Left cardiac atrium (tissue), 4 donors: ENCODE measurements at regions not wholly inside any gene's neighbourhood (a gene's known extent, or its start where the extent isn't known, plus 50 kb on each side); places are given as distances from the start of the nearest gene placed in this dataset.

ENCODE experiments used
- ATAC-seq, 2 donors: fragments of 200-7000 bp; cut with Tn5 transposase; one replicate each; pipeline ENCODE4 v1.9.1; 2020; ENCODE audit warnings: mild to moderate bottlenecking in 2 of 2, moderate library complexity in 2 of 2
- DNase-seq: peaks from one replicate; pipeline ENCODE4 v3.0.0-alpha.2; 2020
- intact Hi-C, 2 donors: fragments of 100-400 bp; cut with DNase I; formaldehyde crosslinking; loops; one replicate each; pipeline versions ENCODE4 v1.14.1 to v1.15.1; 2022 to 2023
- donor health status: DM: no; HTN: yes; CAD: no.
- donor health status: DM: no; HTN: yes; CAD: no; lungs with severe emphysema.
- donor health status: DM: yes; HTN: yes; CAD: no.
- donor health status: Dilated cardiomyopathy.

- DNase-seq (no peak), ATAC-seq (no peak)
- intact Hi-C loops: no loop called here
Measured at GRCh38 chr5:97851036-97851435, 668.0 kb upstream of the RIOK2 start.

- intact Hi-C loops: no loop called here
- ATAC-seq (peak; percentile 93 to 96), DNase-seq (peak; percentile 30)
Measured at GRCh38 chr5:97854871-97855762, 672.1 kb upstream of the RIOK2 start.

- intact Hi-C loops: no loop called here
- ATAC-seq: no peak
Measured at GRCh38 chr5:97874491-97874890, 691.4 kb upstream of the RIOK2 start.

GRCh38 chr5:97876272-97876671 lies 693.2 kb upstream of the RIOK2 start:
- DNase-seq (no peak), ATAC-seq (no peak)
- intact Hi-C loops: no loop called here

More at GRCh38 chr5:97874491-97874890, 691.4 kb upstream of the RIOK2 start:
- no peak for DNase-seq

- DNase-seq (no peak), ATAC-seq (peak in 1 of 2 donors; percentile 61)
- intact Hi-C loops: no loop called here
Measured at GRCh38 chr5:97877588-97877987, 694.5 kb upstream of the RIOK2 start.

- ATAC-seq: no peak
- intact Hi-C loops: no loop called here
- DNase-seq: no peak
Measured at GRCh38 chr5:97888439-97888838, 705.4 kb upstream of the RIOK2 start.

GRCh38 chr5:97891971-97892370 lies 708.9 kb upstream of the RIOK2 start:
- DNase-seq: no peak
- intact Hi-C loops: no loop called here
- no peak for ATAC-seq

- no peak for ATAC-seq
- DNase-seq: no peak
- intact Hi-C loops: no loop called here
Measured at GRCh38 chr5:97903742-97904141, 720.7 kb upstream of the RIOK2 start.

GRCh38 chr5:97906135-97906534 lies 723.1 kb upstream of the RIOK2 start:
- DNase-seq (no peak), ATAC-seq (no peak)
- intact Hi-C loops: no loop called here

- intact Hi-C loops: no loop called here
- DNase-seq (no peak), ATAC-seq (no peak)
Measured at GRCh38 chr5:97907646-97908400, 724.8 kb upstream of the RIOK2 start.

GRCh38 chr5:97909541-97909940 lies 726.5 kb upstream of the RIOK2 start:
- DNase-seq (no peak), ATAC-seq (no peak)
- intact Hi-C loops: no loop called here

GRCh38 chr5:97914483-97914882 lies 731.4 kb upstream of the RIOK2 start:
- intact Hi-C loops: no loop called here
- DNase-seq: no peak
- ATAC-seq: no peak

GRCh38 chr5:97915106-97915505 lies 732.1 kb upstream of the RIOK2 start:
- ATAC-seq (no peak), DNase-seq (no peak)
- intact Hi-C loops: no loop called here

- ATAC-seq: no peak
- intact Hi-C loops: no loop called here
- no peak for DNase-seq
Measured at GRCh38 chr5:97918057-97918456, 735.0 kb upstream of the RIOK2 start.

- intact Hi-C loops: no loop called here
- DNase-seq: no peak
- ATAC-seq: peak in 1 of 2 donors; percentile 23
Measured at GRCh38 chr5:97918620-97919019, 735.6 kb upstream of the RIOK2 start.

GRCh38 chr5:97919719-97920118 lies 736.7 kb upstream of the RIOK2 start:
- intact Hi-C loops: no loop called here
- no peak for DNase-seq

GRCh38 chr5:97922776-97923175 lies 739.7 kb upstream of the RIOK2 start:
- DNase-seq: no peak
- intact Hi-C loops: no loop called here
- ATAC-seq: no peak

More at GRCh38 chr5:97919719-97920118, 736.7 kb upstream of the RIOK2 start:
- no peak for ATAC-seq

- ATAC-seq: no peak
- intact Hi-C loops: no loop called here
- no peak for DNase-seq
Measured at GRCh38 chr5:97923496-97923895, 740.4 kb upstream of the RIOK2 start.

GRCh38 chr5:97923997-97924396 lies 741.0 kb upstream of the RIOK2 start:
- DNase-seq: no peak
- intact Hi-C loops: no loop called here
- ATAC-seq: no peak

- intact Hi-C loops: no loop called here
- ATAC-seq: no peak
- DNase-seq: no peak
Measured at GRCh38 chr5:97929383-97929782, 746.3 kb upstream of the RIOK2 start.

GRCh38 chr5:97931829-97932228 lies 748.8 kb upstream of the RIOK2 start:
- ATAC-seq: no peak
- intact Hi-C loops: no loop called here
- no peak for DNase-seq
